AG04450 (cell line): ENCODE measurements at regions not wholly inside any gene's neighbourhood (a gene's known extent, or its start where the extent isn't known, plus 50 kb on each side); places are given as distances from the start of the nearest gene placed in this dataset.

ENCODE experiments used
- CTCF ChIA-PET: fragments of 300-600, 350-600 bp; formaldehyde crosslinking; extraction: SDS; loops from one replicate; lab custom pipeline; 2022; ENCODE audit warnings: antibody characterized with exemption, inconsistent platforms; lab: Charles Lee
- POLR2A ChIA-PET: fragments of 350-600 bp; formaldehyde crosslinking; extraction: SDS; loops from one replicate; lab custom pipeline; 2021; ENCODE audit warnings: antibody characterized with exemption, inconsistent platforms; lab: Yijun Ruan, JAX
- DNase-seq: peaks from one replicate; pipeline ENCODE4 v3.0.0-alpha.2; 2011; ENCODE audit warnings: low read depth, low spot score
- H3K27ac ChIP-seq: one replicate; pipeline ENCODE4 v1.5.1; 2012; ENCODE audit warnings: low read depth, low read length, control low read depth
- H3K27me3 ChIP-seq: one replicate; pipeline ENCODE4 v1.6.0; 2012; ENCODE audit warnings: low read length; ENCODE audit not compliant: control insufficient read depth, insufficient read depth
- H3K4me3 ChIP-seq: 2 replicates; pipeline ENCODE4 v1.5.1; 2011; ENCODE audit warnings: mild to moderate bottlenecking, low read depth, low read length, control low read depth
- H3K9me3 ChIP-seq: 2 replicates; pipeline ENCODE4 v1.5.1; 2012; ENCODE audit warnings: low read length; ENCODE audit not compliant: control insufficient read depth, insufficient read depth
- CTCF ChIP-seq: IDR thresholded peaks from 2 replicates; pipeline ENCODE4 v1.5.1; 2011; ENCODE audit warnings: low read depth, low read length, control low read depth, inconsistent platforms

- POLR2A ChIA-PET = no interaction called here
- H3K4me3 ChIP-seq = no peak overlapping the region
- H3K27me3 ChIP-seq = no peaks in the 10 kb centered on the region
- TF ChIP-seq CTCF = no peak
- CTCF ChIA-PET = no interaction called here
- no peaks in the 10 kb centered on the region for H3K9me3 ChIP-seq
- DNase-seq = no peak
- no peak overlapping the region for H3K27ac ChIP-seq
Measured at GRCh38 chr13:102933122-102933521, 87.3 kb downstream of the ERCC5 start.

- Histone ChIP-seq H3K27ac (no peak overlapping the region), H3K9me3 (no peaks in the 10 kb centered on the region), H3K4me3 (no peak overlapping the region), H3K27me3 (no peaks in the 10 kb centered on the region)
- TF ChIP-seq CTCF = no peak
- ChIA-PET POLR2A (no interaction called here), CTCF (no interaction called here)
- DNase-seq = no peak
Measured at GRCh38 chr13:102932331-102932730, 86.5 kb downstream of the ERCC5 start.

DNA sequence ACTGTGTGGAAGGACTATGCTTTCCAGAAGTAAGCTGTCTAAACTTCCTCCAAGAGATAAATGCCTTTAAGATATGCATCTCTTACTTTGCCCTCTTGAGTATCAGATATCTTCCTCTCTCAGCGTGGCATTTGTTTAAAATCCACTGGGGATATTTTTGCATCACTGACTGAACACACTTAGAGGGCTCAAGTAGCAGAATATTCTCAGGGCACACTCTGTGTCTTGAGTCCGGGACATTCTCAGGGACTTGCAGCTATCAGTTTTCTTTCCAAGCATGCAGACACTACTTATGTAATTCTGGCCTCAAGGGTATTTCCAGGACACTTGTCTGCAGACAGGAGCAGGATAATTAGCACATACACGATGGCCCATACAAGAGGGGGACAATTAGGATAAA lies 84.7 kb downstream of the ERCC5 start:
- TF ChIP-seq CTCF = no peak
- Histone ChIP-seq H3K9me3 (no peaks in the 10 kb centered on the region), H3K27ac (no peak overlapping the region), H3K27me3 (no peaks in the 10 kb centered on the region), H3K4me3 (no peak overlapping the region)
- CTCF ChIA-PET = no interaction called here
- POLR2A ChIA-PET = no interaction called here
- no peak for DNase-seq

DNA sequence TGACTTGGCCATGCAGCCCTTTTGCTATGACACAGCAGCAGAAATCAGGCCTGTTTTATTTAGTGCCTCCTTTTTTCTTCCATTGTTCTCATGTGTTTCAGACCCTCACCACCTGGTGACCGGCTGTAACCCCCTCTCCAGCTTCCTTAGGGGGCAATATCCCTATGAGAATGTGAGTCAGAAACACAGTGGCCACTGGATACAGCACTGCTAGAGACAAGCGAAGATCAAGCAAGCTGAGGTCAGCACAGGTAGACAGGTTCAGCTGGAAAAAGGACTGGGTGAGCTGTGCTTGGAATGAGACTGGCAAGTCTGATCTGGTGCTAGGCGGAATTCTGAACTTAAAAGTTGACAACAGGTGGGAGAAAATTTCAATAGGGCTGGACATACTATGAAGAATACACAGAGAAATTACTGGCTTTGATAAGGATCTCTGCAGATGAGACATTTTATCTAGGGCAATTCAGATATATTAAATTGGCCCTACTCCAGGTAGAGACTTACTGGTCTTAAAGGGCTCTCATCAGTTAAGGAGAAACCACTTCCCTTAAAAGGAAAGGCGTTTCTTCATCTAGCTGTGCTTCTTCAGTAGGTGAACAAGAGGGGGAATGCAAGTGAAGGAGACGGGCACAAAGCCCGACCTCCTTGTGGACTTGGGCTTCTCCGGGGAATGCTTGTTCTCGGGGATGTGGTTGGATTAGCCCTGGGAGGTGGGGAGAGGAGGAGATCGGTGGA lies 83.3 kb downstream of the ERCC5 start:
- POLR2A ChIA-PET = no interaction called here

More for the DNA sequence above, 83.3 kb downstream of the ERCC5 start:
- Histone ChIP-seq H3K27me3 (no peaks in the 10 kb centered on the region), H3K27ac (no peak overlapping the region), H3K4me3 (no peak overlapping the region), H3K9me3 (no peaks in the 10 kb centered on the region)
- no peak for TF ChIP-seq CTCF
- no peak for DNase-seq
- CTCF ChIA-PET = no interaction called here
